Thyroid gland (tissue), 4 donors: ENCODE measurements at regions not wholly inside any gene's neighbourhood (a gene's known extent, or its start where the extent isn't known, plus 50 kb on each side); places are given as distances from the start of the nearest gene placed in this dataset.

Source experiments
- DNase-seq, 2 donors: peaks; one replicate each; pipeline ENCODE4 v3.0.0-alpha.2; 2019
- H3K27ac ChIP-seq, 3 donors: fragments of 200-600 bp; sonication (generic); 1 replicate in 2 of 3; 2 replicates in 1 of 3; pipeline ENCODE4 v1.5.1; 2016 to 2019; ENCODE audit warnings: mild to moderate bottlenecking in 1 of 3, moderate library complexity in 1 of 3
- H3K27me3 ChIP-seq: fragments of 200-600 bp; sonication (generic); one replicate; pipeline ENCODE4 v1.5.1; 2019
- H3K36me3 ChIP-seq, 2 donors: fragments of 200-600 bp; sonication (generic); one replicate each; pipeline ENCODE4 v1.5.1; 2016 to 2019
- H3K4me1 ChIP-seq, 2 donors: fragments of 200-600 bp; sonication (generic); one replicate each; pipeline ENCODE4 v1.5.1; 2017 to 2019
- H3K4me3 ChIP-seq, 3 donors: fragments of 200-600 bp; sonication (generic); replicated peaks in 1 of 3; 1 replicate in 2 of 3; 2 replicates in 1 of 3; pipeline ENCODE4 v1.5.1; 2016; ENCODE audit warnings: mild to moderate bottlenecking in 1 of 3
- H3K9me3 ChIP-seq: fragments of 200-600 bp; sonication (generic); one replicate; pipeline ENCODE4 v1.5.1; 2017
- CTCF ChIP-seq, 6 experiments: fragments of 200-600 bp in 3 of 6; fragments of 450-650 bp in 3 of 6; sonication (generic) in 3 of 6; IDR thresholded peaks; one replicate each; pipeline ENCODE4 v1.5.1; 2016 to 2019; ENCODE audit warnings: antibody characterized with exemption in 6 of 6, mild to moderate bottlenecking in 2 of 6, inconsistent platforms in 1 of 6, moderate library complexity in 1 of 6
- POLR2A ChIP-seq, 2 donors: fragments of 450-650 bp; IDR thresholded peaks; one replicate each; pipeline ENCODE4 v1.6.1; 2017; ENCODE audit warnings: antibody characterized with exemption in 2 of 2, mild to moderate bottlenecking in 2 of 2, moderate library complexity in 1 of 2
- WGBS, 2 donors: methylation state at CpG; one replicate each; pipeline ENCODE4 v1.1.5; 2017; 5-methylcytosine and 5-hydroxymethylcytosine counted together
- intact Hi-C: fragments of 100-400 bp; cut with DNase I; formaldehyde crosslinking; loops from one replicate; pipeline ENCODE4 v1.15.1; 2023

DNA sequence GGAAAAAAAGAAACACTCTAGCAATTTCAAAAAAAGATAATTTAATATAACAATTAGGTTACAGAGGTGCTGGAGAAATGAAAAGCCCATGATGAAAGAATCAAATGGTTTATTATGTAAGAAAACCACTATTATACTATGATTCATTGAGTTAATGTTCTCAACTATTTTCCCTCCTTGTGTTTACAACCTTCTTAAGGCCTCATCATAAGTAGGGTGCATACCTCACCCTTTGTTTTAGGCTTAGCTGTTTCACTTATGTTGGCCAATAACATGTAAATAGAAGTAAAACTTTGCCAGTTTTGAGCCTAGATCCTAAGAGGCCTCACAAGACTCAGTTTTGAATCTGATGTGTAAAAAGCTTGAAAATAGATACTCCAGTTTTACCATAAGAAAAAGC, 418.3 kb upstream of the DDX18 start:
- H3K4me3 ChIP-seq: no peak overlapping the region
- no peaks in the 10 kb centered on the region for H3K36me3 ChIP-seq
- no peaks in the 10 kb centered on the region for H3K4me1 ChIP-seq
- no peak overlapping the region for H3K27ac ChIP-seq
- no peaks in the 10 kb centered on the region for H3K9me3 ChIP-seq
- TF ChIP-seq POLR2A (IDR thresholded peaks at IDR 0.05) (no peak), CTCF (IDR thresholded peaks at IDR 0.05) (no peak)
- H3K27me3 ChIP-seq: no peaks in the 10 kb centered on the region
- DNase-seq: no peak
- intact Hi-C loops: no loop called here

DNA sequence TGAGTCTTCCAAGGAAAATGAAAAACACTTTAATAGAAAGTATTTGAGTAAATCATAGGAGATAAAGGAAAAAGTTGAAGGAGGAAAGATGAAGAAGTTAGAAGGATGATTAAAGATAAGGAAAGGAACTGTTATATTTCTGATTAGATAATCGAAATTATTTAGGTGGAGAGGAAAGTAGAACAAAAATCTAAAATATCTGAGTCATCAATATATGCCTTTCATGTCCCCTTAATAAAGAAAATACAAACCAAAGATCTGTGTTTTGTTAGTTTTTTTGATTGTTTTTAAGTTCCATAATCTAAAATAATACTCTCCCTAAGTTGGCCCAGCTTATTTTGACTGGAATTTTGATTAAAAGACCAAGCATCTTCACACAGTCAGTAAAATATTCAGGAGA, 412.9 kb upstream of the DDX18 start:
- no peak overlapping the region for H3K4me3 ChIP-seq
- intact Hi-C loops: no loop called here

DNA sequence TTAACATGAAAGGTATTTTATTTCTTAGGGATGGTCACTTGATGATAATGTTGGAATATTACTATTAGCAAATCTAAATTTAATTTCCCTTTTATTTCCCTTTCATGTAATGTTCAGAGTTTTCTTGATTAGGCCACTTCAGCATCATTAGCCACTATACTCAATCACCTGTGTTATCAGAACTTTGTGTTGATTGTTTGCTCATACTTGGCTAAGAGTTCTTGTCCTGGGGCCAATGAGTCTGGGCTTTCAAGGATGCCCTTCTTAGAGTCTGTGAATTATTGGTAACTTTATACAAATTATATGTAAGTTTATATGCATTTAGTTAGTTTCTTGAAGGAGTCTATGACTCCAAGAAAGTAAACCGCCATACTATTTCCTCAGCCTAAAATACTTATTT, 408.0 kb upstream of the DDX18 start:
- H3K4me3 ChIP-seq: no peak overlapping the region
- no peaks in the 10 kb centered on the region for H3K9me3 ChIP-seq
- H3K36me3 ChIP-seq: no peaks in the 10 kb centered on the region
- no peaks in the 10 kb centered on the region for H3K27me3 ChIP-seq
- no peak for DNase-seq
- H3K4me1 ChIP-seq: no peaks in the 10 kb centered on the region
- no peak overlapping the region for H3K27ac ChIP-seq
- TF ChIP-seq POLR2A (IDR thresholded peaks at IDR 0.05) (no peak), CTCF (IDR thresholded peaks at IDR 0.05) (no peak)
- intact Hi-C loops: no loop called here
- 98% methylated on average over 1 of the region's 1 CpG for WGBS, 2 donors

More for the DNA sequence above, 412.9 kb upstream of the DDX18 start:
- H3K27ac ChIP-seq: no peak overlapping the region
- DNase-seq: no peak
- H3K36me3 ChIP-seq: no peaks in the 10 kb centered on the region
- no peaks in the 10 kb centered on the region for H3K4me1 ChIP-seq
- TF ChIP-seq CTCF (IDR thresholded peaks at IDR 0.05) (no peak), POLR2A (IDR thresholded peaks at IDR 0.05) (no peak)
- H3K9me3 ChIP-seq: no peaks in the 10 kb centered on the region
- H3K27me3 ChIP-seq: no peaks in the 10 kb centered on the region
- 52 to 65% methylated on average over 1 of the region's 1 CpG for WGBS, 2 donors

- intact Hi-C loops: no loop called here
- no peak overlapping the region for H3K4me3 ChIP-seq
- 66 to 78% methylated on average over 4 of the region's 4 CpGs for WGBS, 2 donors
- no peaks in the 10 kb centered on the region for H3K36me3 ChIP-seq
- no peaks in the 10 kb centered on the region for H3K4me1 ChIP-seq
- no peak for TF ChIP-seq CTCF (IDR thresholded peaks at IDR 0.05)
- TF ChIP-seq POLR2A (IDR thresholded peaks at IDR 0.05): no peak
- H3K9me3 ChIP-seq: no peaks in the 10 kb centered on the region
- no peaks in the 10 kb centered on the region for H3K27me3 ChIP-seq
- no peak overlapping the region for H3K27ac ChIP-seq
- no peak for DNase-seq
These were observed 406.7 kb upstream of the DDX18 start for GRCh38 chr2:117407746-117408145.

DNA sequence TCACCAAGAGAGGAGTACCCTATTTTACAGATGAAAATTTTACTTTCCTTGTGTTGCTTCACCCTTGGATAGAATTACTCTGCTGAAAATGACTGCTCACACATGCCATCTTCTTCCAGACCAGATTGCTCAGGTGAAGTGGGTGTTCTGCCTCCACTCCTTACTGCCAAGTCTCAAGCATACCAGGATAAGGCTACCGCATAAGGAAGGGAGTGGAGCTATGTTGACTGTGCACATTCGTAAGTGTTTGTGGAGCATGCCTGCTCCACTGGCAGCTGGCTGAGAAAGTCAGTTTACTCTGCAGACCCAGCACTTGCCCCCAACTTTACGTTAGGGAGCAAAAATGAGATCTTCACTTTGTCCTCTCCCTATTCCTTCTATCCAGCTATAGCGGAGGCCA, 405.0 kb upstream of the DDX18 start:
- Histone ChIP-seq H3K27ac (no peak overlapping the region), H3K9me3 (no peaks in the 10 kb centered on the region), H3K36me3 (no peaks in the 10 kb centered on the region), H3K4me1 (no peaks in the 10 kb centered on the region), H3K27me3 (no peaks in the 10 kb centered on the region), H3K4me3 (no peak overlapping the region)
- intact Hi-C loops: no loop called here
- TF ChIP-seq CTCF (IDR thresholded peaks at IDR 0.05) (no peak), POLR2A (IDR thresholded peaks at IDR 0.05) (no peak)
- no peak for DNase-seq
- 53 to 54% methylated on average over 4 of the region's 4 CpGs for WGBS, 2 donors
